NCI-H226 (cell line): ENCODE measurements at regions not wholly inside any gene's neighbourhood (a gene's known extent, or its start where the extent isn't known, plus 50 kb on each side); places are given as distances from the start of the nearest gene placed in this dataset.
"Not testable (repeated sequence)": the region's sequence is repeated elsewhere in the genome, so short reads cannot be mapped to it uniquely, and the experiment has no call there.

Experiments used
- DNase-seq: peaks from one replicate; pipeline ENCODE4 v3.0.0-alpha.2; 2015

GRCh38 chr2:211144974-211145665, 588.7 kb downstream of the CPS1 start:
- no peak for DNase-seq

GRCh38 chr2:211149731-211150130, 593.3 kb downstream of the CPS1 start:
- no peak for DNase-seq

GRCh38 chr2:211157211-211157610, 600.8 kb downstream of the CPS1 start:
- DNase-seq = peak; percentile 6

- no peak for DNase-seq
Measured at GRCh38 chr2:211157856-211158463, 601.6 kb downstream of the CPS1 start.

- no peak for DNase-seq
Measured at GRCh38 chr2:211159972-211160371, 603.6 kb downstream of the CPS1 start.

GRCh38 chr2:211161236-211161635, 604.8 kb downstream of the CPS1 start:
- DNase-seq = no peak

GRCh38 chr2:211162911-211163310, 606.5 kb downstream of the CPS1 start:
- DNase-seq = peak; percentile 23

GRCh38 chr2:211170843-211171242, 614.4 kb downstream of the CPS1 start:
- no peak for DNase-seq

- DNase-seq = no peak
Measured at GRCh38 chr2:211174021-211174420, 617.6 kb downstream of the CPS1 start.

- no peak for DNase-seq
Measured at GRCh38 chr2:211174631-211175030, 618.2 kb downstream of the CPS1 start.

GRCh38 chr2:211175956-211176355, 619.6 kb downstream of the CPS1 start:
- no peak for DNase-seq

- no peak for DNase-seq
Measured at GRCh38 chr2:211176514-211177141, 620.2 kb downstream of the CPS1 start.

- no peak for DNase-seq
Measured at GRCh38 chr2:211181626-211182025, 625.2 kb downstream of the CPS1 start.

GRCh38 chr2:211187602-211188001, 631.2 kb downstream of the CPS1 start:
- no peak for DNase-seq

GRCh38 chr2:211203986-211204385, 647.6 kb downstream of the CPS1 start:
- DNase-seq = no peak

- no peak for DNase-seq
Measured at GRCh38 chr2:211204456-211204855, 648.1 kb downstream of the CPS1 start.

- no peak for DNase-seq
Measured at GRCh38 chr2:211204902-211205301, 648.5 kb downstream of the CPS1 start.

- DNase-seq = no peak
Measured at GRCh38 chr2:211205358-211205757, 649.0 kb downstream of the CPS1 start.

- DNase-seq = no peak
Measured at GRCh38 chr2:211205836-211206235, 649.4 kb downstream of the CPS1 start.

GRCh38 chr2:211216221-211216620, 659.8 kb downstream of the CPS1 start:
- no peak for DNase-seq

GRCh38 chr2:211219548-211219947, 663.1 kb downstream of the CPS1 start:
- DNase-seq = not testable (repeated sequence)

- DNase-seq = no peak
Measured at GRCh38 chr2:211225784-211226183, 669.4 kb downstream of the CPS1 start.

GRCh38 chr2:211228559-211228958, 672.2 kb downstream of the CPS1 start:
- no peak for DNase-seq

GRCh38 chr2:211237586-211238275, 681.3 kb downstream of the CPS1 start:
- no peak for DNase-seq
